OCI-LY7 (cell line): ENCODE measurements at regions not wholly inside any gene's neighbourhood (a gene's known extent, or its start where the extent isn't known, plus 50 kb on each side); places are given as distances from the start of the nearest gene placed in this dataset.

Experiments used
- BruUV-seq: library from RNA; stranded (reverse); fragments of 400-500 nt; replicated peaks from 2 replicates; lab custom pipeline; 2021; lab: Mats Ljungman, UMichigan
- CTCF ChIA-PET: fragments of 300-600 bp; sonication (Branson Sonifier 250); formaldehyde crosslinking; loops from one replicate; lab custom pipeline; 2022; ENCODE audit warnings: antibody characterized with exemption; ENCODE audit not compliant: unreplicated experiment; lab: Charles Lee
- POLR2A ChIA-PET: fragments of 300-600 bp; sonication (Branson Sonifier 250); formaldehyde crosslinking; loops from one replicate; lab custom pipeline; 2022; ENCODE audit warnings: antibody characterized with exemption; lab: Charles Lee
- DNase-seq: peaks from one replicate; pipeline ENCODE4 v3.0.0-alpha.2; 2015; ENCODE audit warnings: low spot score
- H2AFZ ChIP-seq: fragments of 200-600 bp; sonication (generic), shearing (Covaris generic); 2 replicates; pipeline ENCODE4 v1.6.1; 2014; ENCODE audit warnings: mild to moderate bottlenecking, antibody characterized with exemption, low read length, moderate library complexity
- H3K27ac ChIP-seq: fragments of 200-600 bp; sonication (generic); 2 replicates; pipeline ENCODE4 v1.5.1; 2014; ENCODE audit warnings: mixed run types, low read depth, mild to moderate bottlenecking, moderate library complexity, low read length, inconsistent platforms; ENCODE audit not compliant: poor library complexity, severe bottlenecking
- H3K36me3 ChIP-seq: fragments of 200-600 bp; sonication (generic); 2 replicates; pipeline ENCODE4 v1.6.1; 2014; ENCODE audit warnings: mild to moderate bottlenecking, antibody characterized with exemption, low read length, moderate library complexity, mixed read lengths; ENCODE audit not compliant: insufficient read depth
- H3K4me1 ChIP-seq: fragments of 200-600 bp; sonication (generic); 2 replicates; pipeline ENCODE4 v1.5.1; 2014; ENCODE audit warnings: mild to moderate bottlenecking, low read length; ENCODE audit not compliant: insufficient read depth, poor library complexity, severe bottlenecking
- H3K4me2 ChIP-seq: fragments of 200-600 bp; sonication (generic); 2 replicates; pipeline ENCODE4 v1.6.1; 2014; ENCODE audit warnings: mild to moderate bottlenecking, low read length
- H3K4me3 ChIP-seq: fragments of 200-600 bp; sonication (generic); 2 replicates; pipeline ENCODE4 v1.5.1; 2014; ENCODE audit warnings: mild to moderate bottlenecking, low read depth, low read length; ENCODE audit not compliant: poor library complexity, severe bottlenecking
- H3K79me2 ChIP-seq: fragments of 200-600 bp; sonication (generic); 2 replicates; pipeline ENCODE4 v1.6.1; 2016; ENCODE audit warnings: low read depth, mild to moderate bottlenecking, low read length, moderate library complexity, mixed read lengths; ENCODE audit not compliant: insufficient read depth
- H3K9me2 ChIP-seq: fragments of 200-600 bp; sonication (generic); 2 replicates; pipeline ENCODE4 v1.6.1; 2016; ENCODE audit warnings: mild to moderate bottlenecking, low read length, mixed read lengths; ENCODE audit not compliant: insufficient read depth
- H3K9me3 ChIP-seq: fragments of 200-600 bp; sonication (generic); 2 replicates; pipeline ENCODE4 v1.6.1; 2014; ENCODE audit warnings: mild to moderate bottlenecking, mixed run types, low read length, mixed read lengths
- H4K20me1 ChIP-seq: fragments of 200-600 bp; sonication (generic); 2 replicates; pipeline ENCODE4 v1.6.1; 2014; ENCODE audit warnings: mild to moderate bottlenecking, antibody characterized with exemption, low read length, moderate library complexity, mixed read lengths; ENCODE audit not compliant: insufficient read depth
- EZH2phosphoT487 ChIP-seq: fragments of 200-600 bp; sonication (generic); IDR thresholded peaks from 2 replicates; pipeline ENCODE4 v1.6.1; 2018; ENCODE audit warnings: low read depth, borderline replicate concordance, mild to moderate bottlenecking, mixed run types, antibody characterized with exemption, low read length, moderate library complexity, mixed read lengths
- intact Hi-C: fragments of 100-400 bp; cut with micrococcal nuclease; formaldehyde crosslinking; loops from one replicate; pipeline ENCODE4 v1.10.0; 2022; ENCODE audit not compliant: unreplicated experiment
- TF ChIP-seq, protein P1 (sequence below): fragments of 200-600 bp; sonication (generic); conservative IDR thresholded peaks from 2 replicates; pipeline ENCODE4 v1.5.1; 2014; ENCODE audit warnings: mild to moderate bottlenecking, antibody characterized with exemption, low read length, moderate library complexity, mixed read lengths

DNA sequence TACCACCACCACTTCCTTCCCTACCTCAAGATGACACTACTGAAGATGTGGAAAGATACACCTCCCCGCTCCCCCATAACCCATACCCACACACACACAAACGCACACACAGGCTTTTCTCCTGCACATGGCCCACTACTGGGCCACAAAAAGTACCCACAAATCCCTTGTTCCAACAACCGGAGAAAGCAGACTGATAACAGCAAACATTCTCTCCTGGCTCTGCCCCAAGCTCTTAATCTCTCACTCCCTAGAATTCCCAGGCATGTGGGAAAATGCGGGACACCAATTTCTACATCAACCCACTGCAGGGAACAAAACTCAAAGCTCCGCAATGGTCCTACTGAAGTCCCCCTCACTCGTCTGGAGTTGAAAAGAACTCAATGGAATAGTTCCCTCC lies 611.0 kb upstream of the KLF4 start:
- no peak overlapping the region for H3K4me2 ChIP-seq
- H4K20me1 ChIP-seq, result no peaks in the 10 kb centered on the region
- intact Hi-C loops, result no loop called here
- no peak for DNase-seq
- no peaks in the 10 kb centered on the region for H3K9me3 ChIP-seq
- no peak overlapping the region for H2AFZ ChIP-seq
- H3K79me2 ChIP-seq, result no peaks in the 10 kb centered on the region
- no peak overlapping the region for H3K27ac ChIP-seq
- no peaks in the 10 kb centered on the region for H3K36me3 ChIP-seq
- H3K4me1 ChIP-seq, result no peaks in the 10 kb centered on the region
- CTCF ChIA-PET, result no interaction called here
- POLR2A ChIA-PET, result interaction anchor here (1.0 kb wide), 1 partner anchor 12 kb away, joined by 3 read pairs; no protein-coding TSS in a partner anchor
- no peak overlapping the region for H3K4me3 ChIP-seq
- no TSS peak for BruUV-seq
- H3K9me2 ChIP-seq, result no peaks in the 10 kb centered on the region
- no peak for TF ChIP-seq EZH2phosphoT487
- TF ChIP-seq, protein P1, sequence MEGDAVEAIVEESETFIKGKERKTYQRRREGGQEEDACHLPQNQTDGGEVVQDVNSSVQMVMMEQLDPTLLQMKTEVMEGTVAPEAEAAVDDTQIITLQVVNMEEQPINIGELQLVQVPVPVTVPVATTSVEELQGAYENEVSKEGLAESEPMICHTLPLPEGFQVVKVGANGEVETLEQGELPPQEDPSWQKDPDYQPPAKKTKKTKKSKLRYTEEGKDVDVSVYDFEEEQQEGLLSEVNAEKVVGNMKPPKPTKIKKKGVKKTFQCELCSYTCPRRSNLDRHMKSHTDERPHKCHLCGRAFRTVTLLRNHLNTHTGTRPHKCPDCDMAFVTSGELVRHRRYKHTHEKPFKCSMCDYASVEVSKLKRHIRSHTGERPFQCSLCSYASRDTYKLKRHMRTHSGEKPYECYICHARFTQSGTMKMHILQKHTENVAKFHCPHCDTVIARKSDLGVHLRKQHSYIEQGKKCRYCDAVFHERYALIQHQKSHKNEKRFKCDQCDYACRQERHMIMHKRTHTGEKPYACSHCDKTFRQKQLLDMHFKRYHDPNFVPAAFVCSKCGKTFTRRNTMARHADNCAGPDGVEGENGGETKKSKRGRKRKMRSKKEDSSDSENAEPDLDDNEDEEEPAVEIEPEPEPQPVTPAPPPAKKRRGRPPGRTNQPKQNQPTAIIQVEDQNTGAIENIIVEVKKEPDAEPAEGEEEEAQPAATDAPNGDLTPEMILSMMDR, result no peak

DNA sequence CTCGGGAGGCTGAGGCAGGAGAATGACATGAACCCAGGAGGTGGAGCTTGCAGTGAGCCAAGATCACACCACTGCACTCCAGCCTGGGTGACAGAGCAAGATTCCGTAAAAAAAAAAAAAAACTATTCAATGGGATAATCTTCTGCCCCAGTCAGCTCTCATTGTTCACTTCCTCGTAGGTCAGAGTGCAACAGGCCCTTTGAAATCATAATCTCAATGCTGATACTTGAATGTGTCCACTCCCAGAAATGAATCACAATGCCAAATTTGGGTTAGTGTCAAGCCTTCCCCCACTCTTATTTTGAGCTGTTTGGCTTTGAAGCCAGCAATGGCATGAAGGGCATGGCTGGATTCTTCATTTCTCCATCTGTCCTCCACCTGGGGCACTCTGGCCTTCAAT lies 610.3 kb upstream of the KLF4 start:
- CTCF ChIA-PET, result no interaction called here
- Histone ChIP-seq H3K4me3 (no peak overlapping the region), H3K36me3 (no peaks in the 10 kb centered on the region), H3K79me2 (no peaks in the 10 kb centered on the region), H3K4me2 (no peak overlapping the region), H3K4me1 (no peaks in the 10 kb centered on the region), H3K9me3 (no peaks in the 10 kb centered on the region), H3K27ac (no peak overlapping the region), H4K20me1 (no peaks in the 10 kb centered on the region), H2AFZ (no peak overlapping the region), H3K9me2 (no peaks in the 10 kb centered on the region)
- intact Hi-C loops, result no loop called here
- TF ChIP-seq EZH2phosphoT487, result no peak
- TF ChIP-seq, protein P1, result no peak
- no TSS peak for BruUV-seq
- no peak for DNase-seq
- POLR2A ChIA-PET, result no interaction called here

DNA sequence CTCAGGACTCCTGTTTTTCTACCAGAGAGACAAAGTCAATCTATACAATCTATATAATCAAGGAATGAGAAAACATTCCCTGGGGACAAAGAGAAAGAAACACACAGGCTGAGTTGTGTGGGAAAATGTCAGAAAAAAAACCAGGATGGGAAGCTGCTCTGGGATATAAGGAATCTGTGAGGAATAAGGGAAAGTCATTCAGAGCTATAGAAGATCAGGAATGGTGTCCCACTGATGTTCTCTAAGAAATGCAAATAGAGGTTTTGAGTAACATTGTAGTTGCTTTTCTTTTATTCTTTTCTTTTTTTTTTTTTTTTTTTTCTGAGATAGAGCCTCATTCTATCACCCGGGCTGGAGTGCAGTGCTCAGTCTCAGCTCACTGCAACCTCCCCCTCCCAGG lies 605.9 kb upstream of the KLF4 start:
- no peaks in the 10 kb centered on the region for H3K9me2 ChIP-seq
- H3K27ac ChIP-seq, result no peak overlapping the region
- no peak for DNase-seq
- ChIA-PET POLR2A (interaction anchor here (0.7 to 1.4 kb wide), 2 partner anchors 10 to 31 kb away, joined by 3 to 5 read pairs; no protein-coding TSS in a partner anchor), CTCF (no interaction called here)
- H3K4me3 ChIP-seq, result no peak overlapping the region
- no peaks in the 10 kb centered on the region for H3K4me1 ChIP-seq
- no peaks in the 10 kb centered on the region for H4K20me1 ChIP-seq
- TF ChIP-seq, protein P1, result no peak
- no peak for TF ChIP-seq EZH2phosphoT487
- H3K79me2 ChIP-seq, result no peaks in the 10 kb centered on the region
- no peaks in the 10 kb centered on the region for H3K36me3 ChIP-seq
- no TSS peak for BruUV-seq
- no peak overlapping the region for H2AFZ ChIP-seq
- intact Hi-C loops, result no loop called here
- no peak overlapping the region for H3K4me2 ChIP-seq
- no peaks in the 10 kb centered on the region for H3K9me3 ChIP-seq
